ENCODE measurements at regions not wholly inside any gene's neighbourhood (a gene's known extent, or its start where the extent isn't known, plus 50 kb on each side); places are given as distances from the start of the nearest gene placed in this dataset.

GRCh38 chr3:73999501-73999900 lies 374.8 kb upstream of the PDZRN3 start:
- TF ChIP-seq, protein P1, sequence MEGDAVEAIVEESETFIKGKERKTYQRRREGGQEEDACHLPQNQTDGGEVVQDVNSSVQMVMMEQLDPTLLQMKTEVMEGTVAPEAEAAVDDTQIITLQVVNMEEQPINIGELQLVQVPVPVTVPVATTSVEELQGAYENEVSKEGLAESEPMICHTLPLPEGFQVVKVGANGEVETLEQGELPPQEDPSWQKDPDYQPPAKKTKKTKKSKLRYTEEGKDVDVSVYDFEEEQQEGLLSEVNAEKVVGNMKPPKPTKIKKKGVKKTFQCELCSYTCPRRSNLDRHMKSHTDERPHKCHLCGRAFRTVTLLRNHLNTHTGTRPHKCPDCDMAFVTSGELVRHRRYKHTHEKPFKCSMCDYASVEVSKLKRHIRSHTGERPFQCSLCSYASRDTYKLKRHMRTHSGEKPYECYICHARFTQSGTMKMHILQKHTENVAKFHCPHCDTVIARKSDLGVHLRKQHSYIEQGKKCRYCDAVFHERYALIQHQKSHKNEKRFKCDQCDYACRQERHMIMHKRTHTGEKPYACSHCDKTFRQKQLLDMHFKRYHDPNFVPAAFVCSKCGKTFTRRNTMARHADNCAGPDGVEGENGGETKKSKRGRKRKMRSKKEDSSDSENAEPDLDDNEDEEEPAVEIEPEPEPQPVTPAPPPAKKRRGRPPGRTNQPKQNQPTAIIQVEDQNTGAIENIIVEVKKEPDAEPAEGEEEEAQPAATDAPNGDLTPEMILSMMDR (IDR thresholded peaks at IDR 0.05): no peak
- TF ChIP-seq POLR2A (IDR thresholded peaks at IDR 0.05): no peak
- TF ChIP-seq POLR2AphosphoS5 (IDR thresholded peaks at IDR 0.05): no peak

Data from prostate gland (tissue), 2 donors.